ENCODE measurements at regions not wholly inside any gene's neighbourhood (a gene's known extent, or its start where the extent isn't known, plus 50 kb on each side); places are given as distances from the start of the nearest gene placed in this dataset.

- TF ChIP-seq CTCF (IDR thresholded peaks at IDR 0.05 in 8 of 11, conservative IDR thresholded peaks at IDR 0.05 in 3 of 11) = no peak
- TF ChIP-seq POLR2AphosphoS5 (IDR thresholded peaks at IDR 0.05) = no peak
Measured at GRCh38 chr22:48589901-48590300, 1237.8 kb downstream of the BRD1 start.

Measured in spleen (tissue), 7 donors.